Loucy (cell line): ENCODE measurements at regions not wholly inside any gene's neighbourhood (a gene's known extent, or its start where the extent isn't known, plus 50 kb on each side); places are given as distances from the start of the nearest gene placed in this dataset.
"Not testable (repeated sequence)": the region's sequence is repeated elsewhere in the genome, so short reads cannot be mapped to it uniquely, and the experiment has no call there.

Experiments used
- H2AFZ ChIP-seq: fragments of 200-600 bp; sonication (generic); 2 replicates; pipeline ENCODE4 v1.6.0; 2016; ENCODE audit warnings: antibody characterized with exemption, mild to moderate bottlenecking, low read length, moderate library complexity
- H3F3A ChIP-seq: fragments of 200-600 bp; 2 replicates; pipeline ENCODE4 v1.6.0; 2016; ENCODE audit warnings: antibody characterized with exemption, low read depth, mild to moderate bottlenecking
- H3K27me3 ChIP-seq: fragments of 200-600 bp; sonication (generic); 2 replicates; pipeline ENCODE4 v1.6.1; 2014; ENCODE audit warnings: low read length, mild to moderate bottlenecking; ENCODE audit not compliant: insufficient read depth, poor library complexity, severe bottlenecking
- H3K36me3 ChIP-seq: fragments of 200-600 bp; sonication (generic); 2 replicates; pipeline ENCODE4 v1.6.1; 2016; ENCODE audit warnings: low read length; ENCODE audit not compliant: insufficient read depth
- H3K4me1 ChIP-seq: fragments of 200-600 bp; sonication (generic); 2 replicates; pipeline ENCODE4 v1.5.1; 2014; ENCODE audit warnings: low read length, mild to moderate bottlenecking; ENCODE audit not compliant: insufficient read depth, poor library complexity, severe bottlenecking
- H3K4me2 ChIP-seq: fragments of 200-600 bp; sonication (generic); 2 replicates; pipeline ENCODE4 v1.6.0; 2014; ENCODE audit warnings: antibody characterized with exemption, low read length, low read depth, mild to moderate bottlenecking; ENCODE audit not compliant: poor library complexity, severe bottlenecking
- H3K4me3 ChIP-seq: fragments of 200-600 bp; sonication (generic); 2 replicates; pipeline ENCODE4 v1.5.1; 2014; ENCODE audit warnings: low read length, mild to moderate bottlenecking, mixed read lengths; ENCODE audit not compliant: poor library complexity, severe bottlenecking
- H3K79me2 ChIP-seq: fragments of 200-600 bp; sonication (generic); 2 replicates; pipeline ENCODE4 v1.6.1; 2014; ENCODE audit warnings: low read length; ENCODE audit not compliant: insufficient read depth
- H3K9ac ChIP-seq: fragments of 200-600 bp; sonication (generic); 2 replicates; pipeline ENCODE4 v1.6.0; 2014; ENCODE audit warnings: mild to moderate bottlenecking, low read depth, low read length, moderate library complexity; ENCODE audit not compliant: poor library complexity, severe bottlenecking
- H3K9me2 ChIP-seq: fragments of 200-600 bp; sonication (generic); replicated peaks from 2 replicates; pipeline ENCODE4 v1.6.1; 2016; ENCODE audit warnings: low read depth, low read length, mixed read lengths
- H3K9me3 ChIP-seq: fragments of 200-600 bp; sonication (generic); 2 replicates; pipeline ENCODE4 v1.6.1; 2014; ENCODE audit warnings: mild to moderate bottlenecking, antibody characterized with exemption, low read length, low read depth; ENCODE audit not compliant: insufficient read depth
- H4K20me1 ChIP-seq: fragments of 200-600 bp; sonication (generic); 2 replicates; pipeline ENCODE4 v1.6.0; 2014; ENCODE audit warnings: antibody characterized with exemption, low read length, mild to moderate bottlenecking; ENCODE audit not compliant: insufficient read depth, poor library complexity, severe bottlenecking
- CTCF ChIP-seq: fragments of 200-600 bp; sonication (generic); conservative IDR thresholded peaks from 2 replicates; pipeline ENCODE4 v1.5.1; 2014; ENCODE audit warnings: mild to moderate bottlenecking, antibody characterized with exemption, low read length
- EZH2phosphoT487 ChIP-seq: fragments of 200-600 bp; IDR thresholded peaks from 2 replicates; pipeline ENCODE4 v1.6.1; 2018; ENCODE audit warnings: antibody characterized with exemption, mild to moderate bottlenecking, moderate library complexity, borderline replicate concordance

GRCh38 chr4:16411501-16412085 lies 185.3 kb upstream of the TAPT1 start:
- Histone ChIP-seq H3K36me3 (no peaks in the 10 kb centered on the region), H3K4me3 (no peak overlapping the region), H3K9me3 (no peaks in the 10 kb centered on the region), H4K20me1 (no peaks in the 10 kb centered on the region), H3K4me1 (no peaks in the 10 kb centered on the region), H3K9ac (no peak overlapping the region), H3F3A (no peaks in the 10 kb centered on the region), H3K79me2 (no peaks in the 10 kb centered on the region), H3K27me3 (no peaks in the 10 kb centered on the region), H3K9me2 (no peaks in the 10 kb centered on the region), H3K4me2 (no peak overlapping the region), H2AFZ (no peak overlapping the region)
- TF ChIP-seq CTCF (no peak), EZH2phosphoT487 (no peak)

- not testable (repeated sequence) for H2AFZ ChIP-seq, H3K79me2 ChIP-seq
These were observed 166.9 kb upstream of the TAPT1 start for GRCh38 chr4:16393216-16393615.

GRCh38 chr4:16391196-16391595 lies 164.9 kb upstream of the TAPT1 start:
- no peak overlapping the region for H3K4me3 ChIP-seq
- H3K9me3 ChIP-seq: no peaks in the 10 kb centered on the region

More at GRCh38 chr4:16393216-16393615, 166.9 kb upstream of the TAPT1 start:
- H3K4me1 ChIP-seq, H3K9me3 ChIP-seq, H3K4me3 ChIP-seq, H4K20me1 ChIP-seq, H3K27me3 ChIP-seq, H3K9me2 ChIP-seq, H3K9ac ChIP-seq, H3K4me2 ChIP-seq, H3F3A ChIP-seq, H3K36me3 ChIP-seq: not testable (repeated sequence)

More at GRCh38 chr4:16391196-16391595, 164.9 kb upstream of the TAPT1 start:
- Histone ChIP-seq H3K27me3 (peaks cover 4% of the 10 kb centered on the region), H4K20me1 (no peaks in the 10 kb centered on the region), H3K4me2 (no peak overlapping the region), H3K79me2 (no peaks in the 10 kb centered on the region), H3K36me3 (no peaks in the 10 kb centered on the region), H3K9me2 (no peaks in the 10 kb centered on the region), H3F3A (no peaks in the 10 kb centered on the region), H2AFZ (no peak overlapping the region), H3K4me1 (no peaks in the 10 kb centered on the region), H3K9ac (no peak overlapping the region)
- TF ChIP-seq CTCF (no peak), EZH2phosphoT487 (no peak)
